Stimulated activated naive B cell treated with anti-CD40 and anti-IgM and Interleukin-4, amounts not matched to agents 10 μg/mL and 1 μg/mL and 100 μg/mL, for 72 hours (primary cell): ENCODE measurements at regions not wholly inside any gene's neighbourhood (a gene's known extent, or its start where the extent isn't known, plus 50 kb on each side); places are given as distances from the start of the nearest gene placed in this dataset.

Experiments
- ATAC-seq, 2 donors: fragments of 150-1000 bp; cut with Tn5 transposase; replicated peaks; 2 replicates each; pipeline ENCODE4 v1.10.0; 2021; ENCODE audit warnings: moderate library complexity in 1 of 2
- DNase-seq: peaks from one replicate; pipeline ENCODE4 v3.0.0; 2021
- H3K27ac Mint-ChIP-seq: one replicate; pipeline ENCODE4 v1.8.0; 2022; ENCODE audit warnings: mild to moderate bottlenecking, mixed read lengths
- H3K27me3 Mint-ChIP-seq, 2 donors: one replicate each; pipeline ENCODE4 v1.8.0; 2022; ENCODE audit warnings: mixed read lengths in 2 of 2
- H3K36me3 Mint-ChIP-seq, 2 donors: one replicate each; pipeline ENCODE4 v1.8.0; 2022; ENCODE audit warnings: mixed read lengths in 2 of 2, mild to moderate bottlenecking in 1 of 2
- H3K4me1 Mint-ChIP-seq, 2 donors: one replicate each; pipeline ENCODE4 v1.8.0; 2022; ENCODE audit warnings: mixed read lengths in 2 of 2, mild to moderate bottlenecking in 1 of 2
- H3K4me3 Mint-ChIP-seq, 2 donors: one replicate each; pipeline ENCODE4 v1.8.0; 2022; ENCODE audit warnings: mild to moderate bottlenecking in 2 of 2, mixed read lengths in 2 of 2, moderate library complexity in 1 of 2
- H3K9me3 Mint-ChIP-seq, 2 donors: one replicate each; pipeline ENCODE4 v1.8.0; 2022; ENCODE audit warnings: mixed read lengths in 2 of 2, mild to moderate bottlenecking in 1 of 2

GRCh38 chr12:82121545-82121944 lies 236.6 kb downstream of the CCDC59 start:
- no peak overlapping the region for H3K4me3 Mint-ChIP-seq
- no peaks in the 10 kb centered on the region for H3K36me3 Mint-ChIP-seq
- ATAC-seq (no peak), DNase-seq (no peak)
- H3K27ac Mint-ChIP-seq, result no peak overlapping the region
- no peaks in the 10 kb centered on the region for H3K4me1 Mint-ChIP-seq
- H3K27me3 Mint-ChIP-seq, result no peaks in the 10 kb centered on the region
- H3K9me3 Mint-ChIP-seq, result peaks cover 4 to 7% of the 10 kb centered on the region in 2 donors

- H3K27me3 Mint-ChIP-seq, result no peaks in the 10 kb centered on the region
- H3K4me1 Mint-ChIP-seq, result no peaks in the 10 kb centered on the region
Observed at GRCh38 chr12:82120901-82121300, 237.3 kb downstream of the CCDC59 start.

GRCh38 chr12:82109243-82109642 lies 248.9 kb downstream of the CCDC59 start:
- Mint-ChIP-seq H3K9me3 (peaks cover 4 to 5% of the 10 kb centered on the region in 2 donors), H3K4me3 (no peak overlapping the region), H3K27me3 (no peaks in the 10 kb centered on the region), H3K36me3 (no peaks in the 10 kb centered on the region), H3K27ac (no peak overlapping the region), H3K4me1 (no peaks in the 10 kb centered on the region)
- no peak for DNase-seq
- no peak for ATAC-seq

More at GRCh38 chr12:82120901-82121300, 237.3 kb downstream of the CCDC59 start:
- DNase-seq (no peak), ATAC-seq (no peak)
- no peak overlapping the region for H3K27ac Mint-ChIP-seq
- no peak overlapping the region for H3K4me3 Mint-ChIP-seq
- H3K36me3 Mint-ChIP-seq, result no peaks in the 10 kb centered on the region
- H3K9me3 Mint-ChIP-seq, result peaks cover 4 to 8% of the 10 kb centered on the region in 2 donors

- no peaks in the 10 kb centered on the region for H3K27me3 Mint-ChIP-seq
- H3K36me3 Mint-ChIP-seq, result no peaks in the 10 kb centered on the region
- no peak overlapping the region for H3K4me3 Mint-ChIP-seq
- ATAC-seq (no peak), DNase-seq (no peak)
- H3K27ac Mint-ChIP-seq, result no peak overlapping the region
- no peaks in the 10 kb centered on the region for H3K4me1 Mint-ChIP-seq
- peaks cover 4 to 7% of the 10 kb centered on the region in 2 donors for H3K9me3 Mint-ChIP-seq
Observed at GRCh38 chr12:82108615-82109014, 249.6 kb downstream of the CCDC59 start.

GRCh38 chr12:82099216-82099615 lies 259.0 kb downstream of the CCDC59 start:
- DNase-seq, result no peak
- peaks cover 7 to 11% of the 10 kb centered on the region in 2 donors for H3K9me3 Mint-ChIP-seq
- H3K4me1 Mint-ChIP-seq, result no peaks in the 10 kb centered on the region
- H3K4me3 Mint-ChIP-seq, result no peak overlapping the region
- H3K27ac Mint-ChIP-seq, result no peak overlapping the region
- H3K36me3 Mint-ChIP-seq, result no peaks in the 10 kb centered on the region
- no peaks in the 10 kb centered on the region for H3K27me3 Mint-ChIP-seq
- no peak for ATAC-seq

GRCh38 chr12:82097877-82098276 lies 260.3 kb downstream of the CCDC59 start:
- no peaks in the 10 kb centered on the region for H3K4me1 Mint-ChIP-seq
- no peak for DNase-seq
- peaks cover 9 to 10% of the 10 kb centered on the region in 2 donors for H3K9me3 Mint-ChIP-seq
- no peak for ATAC-seq
- no peaks in the 10 kb centered on the region for H3K36me3 Mint-ChIP-seq
- no peak overlapping the region for H3K27ac Mint-ChIP-seq
- no peaks in the 10 kb centered on the region for H3K27me3 Mint-ChIP-seq
- no peak overlapping the region for H3K4me3 Mint-ChIP-seq

- no peak for DNase-seq
- Mint-ChIP-seq H3K36me3 (no peaks in the 10 kb centered on the region), H3K4me1 (no peaks in the 10 kb centered on the region), H3K27ac (no peak overlapping the region), H3K4me3 (no peak overlapping the region), H3K9me3 (peaks cover 6 to 12% of the 10 kb centered on the region in 2 donors), H3K27me3 (no peaks in the 10 kb centered on the region)
- ATAC-seq, result no peak
Observed at GRCh38 chr12:82097438-82097837, 260.7 kb downstream of the CCDC59 start.

GRCh38 chr12:82090165-82090564 lies 268.0 kb downstream of the CCDC59 start:
- no peak overlapping the region for H3K4me3 Mint-ChIP-seq
- no peak for ATAC-seq

GRCh38 chr12:82089369-82090121 lies 268.6 kb downstream of the CCDC59 start:
- Mint-ChIP-seq H3K27me3 (no peaks in the 10 kb centered on the region), H3K9me3 (peaks cover 12 to 20% of the 10 kb centered on the region in 2 donors), H3K27ac (no peak overlapping the region), H3K36me3 (no peaks in the 10 kb centered on the region), H3K4me3 (no peak overlapping the region), H3K4me1 (no peaks in the 10 kb centered on the region)
- no peak for ATAC-seq
- no peak for DNase-seq

More at GRCh38 chr12:82090165-82090564, 268.0 kb downstream of the CCDC59 start:
- no peak for DNase-seq
- peaks cover 11 to 15% of the 10 kb centered on the region in 2 donors for H3K9me3 Mint-ChIP-seq
- H3K27ac Mint-ChIP-seq, result no peak overlapping the region
- no peaks in the 10 kb centered on the region for H3K36me3 Mint-ChIP-seq
- H3K27me3 Mint-ChIP-seq, result no peaks in the 10 kb centered on the region
- no peaks in the 10 kb centered on the region for H3K4me1 Mint-ChIP-seq

- no peak overlapping the region for H3K27ac Mint-ChIP-seq
Observed at GRCh38 chr12:82082501-82082900, 275.7 kb downstream of the CCDC59 start.

GRCh38 chr12:82069931-82070514 lies 288.2 kb downstream of the CCDC59 start:
- ATAC-seq (no peak), DNase-seq (no peak)
- Mint-ChIP-seq H3K9me3 (peaks cover 7 to 13% of the 10 kb centered on the region in 2 donors), H3K4me1 (no peaks in the 10 kb centered on the region), H3K27ac (no peak overlapping the region), H3K4me3 (no peak overlapping the region), H3K36me3 (no peaks in the 10 kb centered on the region), H3K27me3 (no peaks in the 10 kb centered on the region)

More at GRCh38 chr12:82082501-82082900, 275.7 kb downstream of the CCDC59 start:
- H3K4me1 Mint-ChIP-seq, result no peaks in the 10 kb centered on the region
- no peak for DNase-seq
- H3K4me3 Mint-ChIP-seq, result no peak overlapping the region
- ATAC-seq, result no peak
- H3K9me3 Mint-ChIP-seq, result peaks cover 10 to 18% of the 10 kb centered on the region in 2 donors
- no peaks in the 10 kb centered on the region for H3K27me3 Mint-ChIP-seq
- no peaks in the 10 kb centered on the region for H3K36me3 Mint-ChIP-seq

GRCh38 chr12:82058197-82058596 lies 299.0 kb upstream of the PPFIA2 start:
- Mint-ChIP-seq H3K4me1 (no peaks in the 10 kb centered on the region), H3K9me3 (peaks cover 0 to 6% of the 10 kb centered on the region in 2 donors), H3K27ac (no peak overlapping the region), H3K27me3 (no peaks in the 10 kb centered on the region), H3K4me3 (no peak overlapping the region), H3K36me3 (no peaks in the 10 kb centered on the region)
- ATAC-seq, result no peak
- no peak for DNase-seq

- Mint-ChIP-seq H3K4me1 (no peaks in the 10 kb centered on the region), H3K27ac (no peak overlapping the region), H3K4me3 (no peak overlapping the region), H3K27me3 (no peaks in the 10 kb centered on the region), H3K9me3 (peaks cover 0 to 6% of the 10 kb centered on the region in 2 donors), H3K36me3 (no peaks in the 10 kb centered on the region)
- ATAC-seq, result no peak
- DNase-seq, result no peak
Observed at GRCh38 chr12:82057770-82058169, 298.6 kb upstream of the PPFIA2 start.

GRCh38 chr12:82055391-82055790 lies 296.2 kb upstream of the PPFIA2 start:
- DNase-seq (no peak), ATAC-seq (no peak)
- Mint-ChIP-seq H3K4me1 (no peaks in the 10 kb centered on the region), H3K27ac (no peak overlapping the region), H3K27me3 (no peaks in the 10 kb centered on the region), H3K36me3 (no peaks in the 10 kb centered on the region), H3K4me3 (no peak overlapping the region), H3K9me3 (peaks cover under 1 to 6% of the 10 kb centered on the region in 2 donors)

- no peak overlapping the region for H3K4me3 Mint-ChIP-seq
- DNase-seq (no peak), ATAC-seq (no peak)
- H3K36me3 Mint-ChIP-seq, result no peaks in the 10 kb centered on the region
- no peak overlapping the region for H3K27ac Mint-ChIP-seq
- peaks cover 4 to 6% of the 10 kb centered on the region in 2 donors for H3K9me3 Mint-ChIP-seq
- H3K4me1 Mint-ChIP-seq, result no peaks in the 10 kb centered on the region
- H3K27me3 Mint-ChIP-seq, result no peaks in the 10 kb centered on the region
Observed at GRCh38 chr12:82054566-82054965, 295.4 kb upstream of the PPFIA2 start.
